ENCODE measurements at regions not wholly inside any gene's neighbourhood (a gene's known extent, or its start where the extent isn't known, plus 50 kb on each side); places are given as distances from the start of the nearest gene placed in this dataset.
A peak's percentile ranks its signal among the peaks of the same experiment; 100 is the strongest.

- no peak for DNase-seq
Measured at GRCh38 chr11:88404391-88404790, 66.9 kb upstream of the CTSC start.

- no peak for DNase-seq
Measured at GRCh38 chr11:88402784-88403183, 65.2 kb upstream of the CTSC start.

- DNase-seq: peak in 1 of 2 donors; percentile 83
Measured at GRCh38 chr11:88402192-88402715, 64.7 kb upstream of the CTSC start.

GRCh38 chr11:88398791-88399570 lies 61.4 kb upstream of the CTSC start:
- DNase-seq: no peak

GRCh38 chr11:88398372-88398771 lies 60.8 kb upstream of the CTSC start:
- DNase-seq: peak in 1 of 2 donors; percentile 36

- DNase-seq: no peak
Measured at GRCh38 chr11:88390254-88390653, 52.7 kb upstream of the CTSC start.

GRCh38 chr11:88387957-88388356 lies 50.4 kb upstream of the CTSC start:
- DNase-seq: no peak

Measured in bone marrow (tissue), 2 donors.